SK-N-SH treated with all-trans-retinoic acid at 6 μM for 48 hours (cell line): ENCODE measurements at regions not wholly inside any gene's neighbourhood (a gene's known extent, or its start where the extent isn't known, plus 50 kb on each side); places are given as distances from the start of the nearest gene placed in this dataset.

Experiments used
- ARNTL ChIP-seq: fragments of 450-650 bp; formaldehyde crosslinking; IDR thresholded peaks from 2 replicates; pipeline ENCODE4 v1.5.0; 2020; ENCODE audit warnings: low read depth, mild to moderate bottlenecking, moderate library complexity, borderline replicate concordance
- CREB5 ChIP-seq: fragments of 250-450 bp; sonication (Bioruptor Pico); IDR thresholded peaks from 2 replicates; pipeline ENCODE4 v1.5.1; 2020; ENCODE audit warnings: low read depth, mild to moderate bottlenecking, moderate library complexity
- GLIS3 ChIP-seq: fragments of 250-450 bp; sonication (Bioruptor Pico); IDR thresholded peaks from 2 replicates; pipeline ENCODE4 v1.5.0; 2020; ENCODE audit warnings: mild to moderate bottlenecking, moderate library complexity
- ISL1 ChIP-seq: fragments of 250-450 bp; sonication (Bioruptor Pico); IDR thresholded peaks from 2 replicates; pipeline ENCODE4 v2.1.2; 2022; ENCODE audit warnings: mild to moderate bottlenecking, moderate library complexity
- OSR1 ChIP-seq: fragments of 250-450 bp; sonication (Bioruptor Pico); IDR thresholded peaks from 2 replicates; pipeline ENCODE4 v1.8.0; 2022; ENCODE audit warnings: moderate library complexity, mild to moderate bottlenecking, inconsistent platforms
- PATZ1 ChIP-seq: fragments of 250-450 bp; sonication (Bioruptor Pico); IDR thresholded peaks from 2 replicates; pipeline ENCODE4 v1.8.0; 2020; ENCODE audit warnings: mild to moderate bottlenecking, moderate library complexity, borderline replicate concordance
- POU6F1 ChIP-seq: fragments of 250-450 bp; sonication (Bioruptor Pico); IDR thresholded peaks from 2 replicates; pipeline ENCODE4 v1.8.0; 2021; ENCODE audit warnings: low read depth, mild to moderate bottlenecking, moderate library complexity, borderline replicate concordance
- PPARA ChIP-seq: fragments of 250-450 bp; sonication (Bioruptor Pico); IDR thresholded peaks from 2 replicates; pipeline ENCODE4 v1.5.0; 2020; ENCODE audit warnings: mild to moderate bottlenecking, borderline replicate concordance
- RARB ChIP-seq: fragments of 250-450 bp; sonication (Bioruptor Pico); IDR thresholded peaks from 2 replicates; pipeline ENCODE4 v1.8.0; 2021; ENCODE audit warnings: mild to moderate bottlenecking, moderate library complexity
- TCF4 ChIP-seq: fragments of 250-450 bp; sonication (Bioruptor Pico); IDR thresholded peaks from 2 replicates; pipeline ENCODE4 v1.8.0; 2021; ENCODE audit warnings: mild to moderate bottlenecking, moderate library complexity, borderline replicate concordance
- TSHZ2 ChIP-seq: fragments of 250-450 bp; sonication (Bioruptor Pico); IDR thresholded peaks from 2 replicates; pipeline ENCODE4 v1.5.0; 2020; ENCODE audit warnings: mild to moderate bottlenecking, moderate library complexity
- ZFP3 ChIP-seq: fragments of 250-450 bp; sonication (Bioruptor Pico); IDR thresholded peaks from 2 replicates; pipeline ENCODE4 v1.5.0; 2020; ENCODE audit warnings: mild to moderate bottlenecking, moderate library complexity
- ZFP30 ChIP-seq: fragments of 450-650 bp; formaldehyde crosslinking; IDR thresholded peaks from 2 replicates; pipeline ENCODE4 v1.5.0; 2022; ENCODE audit warnings: mild to moderate bottlenecking, moderate library complexity
- ZNF565 ChIP-seq: fragments of 450-650 bp; formaldehyde crosslinking; conservative IDR thresholded peaks from 2 replicates; pipeline ENCODE4 v1.5.0; 2020; ENCODE audit warnings: low read depth, mild to moderate bottlenecking, moderate library complexity

- TF ChIP-seq ISL1 (CRISPR knock-in tag) (no peak), OSR1 (CRISPR knock-in tag) (no peak), TCF4 (no peak), PATZ1 (no peak), ZNF565 (CRISPR knock-in tag) (no peak), CREB5 (CRISPR knock-in tag) (no peak), RARB (CRISPR knock-in tag) (no peak), ARNTL (CRISPR knock-in tag) (no peak), PPARA (CRISPR knock-in tag) (no peak), TSHZ2 (CRISPR knock-in tag) (no peak), POU6F1 (CRISPR knock-in tag) (no peak), GLIS3 (CRISPR knock-in tag) (no peak), ZFP30 (CRISPR knock-in tag) (no peak), ZFP3 (no peak)
These were observed 86.7 kb upstream of the SELENOK start for GRCh38 chr3:53978386-53978785.
